ENCODE measurements at regions not wholly inside any gene's neighbourhood (a gene's known extent, or its start where the extent isn't known, plus 50 kb on each side); places are given as distances from the start of the nearest gene placed in this dataset.

DNA sequence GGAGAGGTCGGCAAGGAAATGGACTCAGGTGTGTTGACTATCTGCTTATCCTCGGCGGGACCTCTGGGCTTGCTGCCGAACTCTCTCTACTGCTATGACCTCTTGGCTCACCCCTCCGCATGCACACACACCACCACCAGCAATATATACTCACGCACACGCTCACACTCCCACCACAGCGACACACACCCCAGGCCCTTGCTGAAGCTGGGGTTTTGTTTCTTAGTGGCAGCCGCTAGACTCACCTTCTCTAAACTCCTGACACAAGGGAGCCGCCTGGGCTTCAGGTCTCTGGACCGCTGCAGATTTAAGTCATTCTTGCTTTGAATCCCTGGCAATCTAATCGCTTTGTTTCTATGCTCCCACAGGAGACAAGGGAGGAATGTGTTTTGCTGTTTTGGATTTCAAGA lies 59.4 kb upstream of the BACH2 start:
- Histone ChIP-seq H3K9ac (ENCODE audit: extremely low read depth, low read length, poor library complexity, severe bottlenecking) (no peak overlapping the region), H3K4me1 (ENCODE audit: control insufficient read depth, insufficient read depth, low read length) (no peaks in the 10 kb centered on the region), H3K36me3 (ENCODE audit: control insufficient read depth, insufficient read depth, low read length) (no peaks in the 10 kb centered on the region), H3K4me3 (ENCODE audit: low read length) (no peak overlapping the region), H3K9me3 (ENCODE audit: control insufficient read depth, low read length) (no peaks in the 10 kb centered on the region), H3K27me3 (ENCODE audit: control insufficient read depth, insufficient read depth, low read length, poor library complexity, severe bottlenecking) (no peaks in the 10 kb centered on the region), H3K27ac (ENCODE audit: low read depth, low read length) (no peak overlapping the region)
- Mint-ChIP-seq H3K9me3 (no peaks in the 10 kb centered on the region), H3K4me3 (no peak overlapping the region), H3K27ac (no peak overlapping the region), H3K4me1 (peaks cover 24% of the 10 kb centered on the region), H3K36me3 (ENCODE audit: low read depth) (no peaks in the 10 kb centered on the region), H3K27me3 (ENCODE audit: insufficient read depth) (peaks cover 3% of the 10 kb centered on the region)
- 81 to 93% methylated on average over 3 to 12 of the region's 12 CpGs for WGBS, 2 experiments (ENCODE audit: insufficient coverage in 1 of 2, insufficient read length in 1 of 2)
- peak; percentile 53 for DNase-seq
- TF ChIP-seq, protein P1, sequence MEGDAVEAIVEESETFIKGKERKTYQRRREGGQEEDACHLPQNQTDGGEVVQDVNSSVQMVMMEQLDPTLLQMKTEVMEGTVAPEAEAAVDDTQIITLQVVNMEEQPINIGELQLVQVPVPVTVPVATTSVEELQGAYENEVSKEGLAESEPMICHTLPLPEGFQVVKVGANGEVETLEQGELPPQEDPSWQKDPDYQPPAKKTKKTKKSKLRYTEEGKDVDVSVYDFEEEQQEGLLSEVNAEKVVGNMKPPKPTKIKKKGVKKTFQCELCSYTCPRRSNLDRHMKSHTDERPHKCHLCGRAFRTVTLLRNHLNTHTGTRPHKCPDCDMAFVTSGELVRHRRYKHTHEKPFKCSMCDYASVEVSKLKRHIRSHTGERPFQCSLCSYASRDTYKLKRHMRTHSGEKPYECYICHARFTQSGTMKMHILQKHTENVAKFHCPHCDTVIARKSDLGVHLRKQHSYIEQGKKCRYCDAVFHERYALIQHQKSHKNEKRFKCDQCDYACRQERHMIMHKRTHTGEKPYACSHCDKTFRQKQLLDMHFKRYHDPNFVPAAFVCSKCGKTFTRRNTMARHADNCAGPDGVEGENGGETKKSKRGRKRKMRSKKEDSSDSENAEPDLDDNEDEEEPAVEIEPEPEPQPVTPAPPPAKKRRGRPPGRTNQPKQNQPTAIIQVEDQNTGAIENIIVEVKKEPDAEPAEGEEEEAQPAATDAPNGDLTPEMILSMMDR (conservative IDR thresholded peaks at IDR 0.05) = no peak

DNA sequence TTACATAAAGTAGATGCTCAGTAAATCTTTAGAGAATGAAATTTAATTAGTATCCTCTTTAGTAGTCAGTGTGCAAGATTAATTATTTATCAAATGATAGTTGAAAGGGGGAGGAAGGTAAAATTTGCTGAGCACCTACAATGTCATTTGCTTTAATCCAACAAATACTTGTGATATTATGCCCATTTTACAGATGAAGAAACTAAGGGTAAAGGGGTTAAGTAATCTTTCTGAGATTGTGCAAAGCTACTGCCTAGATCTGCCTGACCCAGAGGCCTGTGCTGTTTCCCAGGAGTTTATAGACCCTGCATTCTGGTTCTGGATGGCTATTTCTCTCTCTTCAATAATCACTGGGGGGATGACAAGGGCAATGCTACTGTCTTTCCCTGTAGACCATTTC lies 58.3 kb upstream of the BACH2 start:
- no peaks in the 10 kb centered on the region for H3K4me1 ChIP-seq (ENCODE audit: control insufficient read depth, insufficient read depth, low read length)
- H3K9ac ChIP-seq (ENCODE audit: extremely low read depth, low read length, poor library complexity, severe bottlenecking) = no peak overlapping the region
- Mint-ChIP-seq H3K27ac (no peak overlapping the region), H3K27me3 (ENCODE audit: insufficient read depth) (peaks cover 2% of the 10 kb centered on the region), H3K9me3 (no peaks in the 10 kb centered on the region), H3K4me3 (no peak overlapping the region), H3K36me3 (ENCODE audit: low read depth) (no peaks in the 10 kb centered on the region), H3K4me1 (peaks cover 28% of the 10 kb centered on the region)
- H3K36me3 ChIP-seq (ENCODE audit: control insufficient read depth, insufficient read depth, low read length) = no peaks in the 10 kb centered on the region
- no peak for DNase-seq
- no peaks in the 10 kb centered on the region for H3K27me3 ChIP-seq (ENCODE audit: control insufficient read depth, insufficient read depth, low read length, poor library complexity, severe bottlenecking)
- TF ChIP-seq, protein P1 (conservative IDR thresholded peaks at IDR 0.05) = no peak
- no peak overlapping the region for H3K4me3 ChIP-seq (ENCODE audit: low read length)
- H3K9me3 ChIP-seq (ENCODE audit: control insufficient read depth, low read length) = no peaks in the 10 kb centered on the region
- no peak overlapping the region for H3K27ac ChIP-seq (ENCODE audit: low read depth, low read length)

DNA sequence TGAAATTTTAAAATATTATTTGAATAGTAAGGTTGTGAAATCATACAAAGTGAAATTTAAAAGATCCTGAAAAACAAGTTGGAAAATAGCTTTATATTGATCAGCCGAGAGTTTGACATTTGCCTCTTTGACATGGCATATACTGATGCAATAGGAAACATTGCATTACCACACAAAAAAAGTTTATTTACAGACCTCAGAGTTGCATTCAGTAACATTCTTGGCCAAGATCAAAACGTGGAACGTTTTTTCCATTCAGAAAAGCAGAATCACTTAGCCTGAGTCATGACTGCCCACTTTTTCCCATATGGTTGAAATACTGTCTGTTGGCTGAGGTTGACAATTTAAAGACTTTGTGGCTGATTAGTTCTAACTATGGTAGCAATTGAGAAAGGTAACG lies 55.1 kb upstream of the BACH2 start:
- H3K9me3 ChIP-seq (ENCODE audit: control insufficient read depth, low read length) = no peaks in the 10 kb centered on the region
- no peaks in the 10 kb centered on the region for H3K36me3 ChIP-seq (ENCODE audit: control insufficient read depth, insufficient read depth, low read length)
- no peak overlapping the region for H3K27ac Mint-ChIP-seq
- no peaks in the 10 kb centered on the region for H3K36me3 Mint-ChIP-seq (ENCODE audit: low read depth)
- no peak overlapping the region for H3K4me3 Mint-ChIP-seq
- no peak for DNase-seq
- 81 to 83% methylated on average over 4 of the region's 4 CpGs for WGBS, 2 experiments (ENCODE audit: insufficient coverage in 1 of 2, insufficient read length in 1 of 2)
- no peaks in the 10 kb centered on the region for H3K4me1 ChIP-seq (ENCODE audit: control insufficient read depth, insufficient read depth, low read length)
- H3K27me3 Mint-ChIP-seq (ENCODE audit: insufficient read depth) = peaks cover 15% of the 10 kb centered on the region
- no peaks in the 10 kb centered on the region for H3K27me3 ChIP-seq (ENCODE audit: control insufficient read depth, insufficient read depth, low read length, poor library complexity, severe bottlenecking)
- no peak overlapping the region for H3K9ac ChIP-seq (ENCODE audit: extremely low read depth, low read length, poor library complexity, severe bottlenecking)
- no peak overlapping the region for H3K27ac ChIP-seq (ENCODE audit: low read depth, low read length)
- TF ChIP-seq, protein P1 (conservative IDR thresholded peaks at IDR 0.05) = no peak
- no peak overlapping the region for H3K4me3 ChIP-seq (ENCODE audit: low read length)
- no peaks in the 10 kb centered on the region for H3K9me3 Mint-ChIP-seq
- peaks cover 28% of the 10 kb centered on the region for H3K4me1 Mint-ChIP-seq
